ENCODE measurements at regions not wholly inside any gene's neighbourhood (a gene's known extent, or its start where the extent isn't known, plus 50 kb on each side); places are given as distances from the start of the nearest gene placed in this dataset.
A peak's percentile ranks its signal among the peaks of the same experiment; 100 is the strongest.
"Not testable (repeated sequence)": the region's sequence is repeated elsewhere in the genome, so short reads cannot be mapped to it uniquely, and the experiment has no call there.

- DNase-seq (no peak), ATAC-seq (no peak)
- Mint-ChIP-seq H3K9me3 (peaks cover 4% of the 10 kb centered on the region), H3K4me1 (ENCODE audit: low read depth) (no peaks in the 10 kb centered on the region), H3K4me3 (no peak overlapping the region), H3K36me3 (ENCODE audit: insufficient read depth) (no peaks in the 10 kb centered on the region), H3K27me3 (ENCODE audit: low read depth) (peaks cover 30% of the 10 kb centered on the region)
Measured at GRCh38 chr19:41495589-41495988, 52.6 kb downstream of the ERICH4 start.

- Mint-ChIP-seq H3K4me1 (ENCODE audit: low read depth) (no peaks in the 10 kb centered on the region), H3K36me3 (ENCODE audit: insufficient read depth) (no peaks in the 10 kb centered on the region), H3K27me3 (ENCODE audit: low read depth) (peaks cover 40% of the 10 kb centered on the region), H3K4me3 (no peak overlapping the region), H3K9me3 (no peaks in the 10 kb centered on the region)
- DNase-seq (no peak), ATAC-seq (no peak)
Measured at GRCh38 chr19:41499899-41500298, 56.9 kb downstream of the ERICH4 start.

DNA sequence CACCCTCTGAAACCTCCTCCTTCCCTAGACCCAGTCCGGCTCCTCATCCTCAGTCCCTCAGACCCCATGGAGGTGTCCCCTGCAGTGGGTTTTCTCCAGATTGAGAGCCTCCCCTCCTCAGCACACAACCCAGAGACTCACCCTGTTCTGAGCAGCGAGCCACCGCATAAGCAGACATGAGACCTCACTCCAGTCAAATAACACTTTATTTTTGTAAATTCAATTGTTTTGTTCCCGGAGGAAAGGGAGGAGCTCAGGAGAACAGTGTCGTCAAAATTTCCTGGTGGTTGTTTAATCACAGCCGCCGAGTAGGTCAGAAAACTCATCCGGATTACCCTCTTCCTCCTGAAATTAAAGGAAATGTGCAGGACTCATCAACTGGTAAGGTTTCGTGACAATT, 57.5 kb downstream of the ERICH4 start:
- DNase-seq (no peak), ATAC-seq (no peak)
- H3K27me3 Mint-ChIP-seq (ENCODE audit: low read depth): peaks cover 40% of the 10 kb centered on the region
- no peak overlapping the region for H3K4me3 Mint-ChIP-seq
- no peaks in the 10 kb centered on the region for H3K4me1 Mint-ChIP-seq (ENCODE audit: low read depth)
- H3K36me3 Mint-ChIP-seq (ENCODE audit: insufficient read depth): no peaks in the 10 kb centered on the region
- no peaks in the 10 kb centered on the region for H3K9me3 Mint-ChIP-seq

DNA sequence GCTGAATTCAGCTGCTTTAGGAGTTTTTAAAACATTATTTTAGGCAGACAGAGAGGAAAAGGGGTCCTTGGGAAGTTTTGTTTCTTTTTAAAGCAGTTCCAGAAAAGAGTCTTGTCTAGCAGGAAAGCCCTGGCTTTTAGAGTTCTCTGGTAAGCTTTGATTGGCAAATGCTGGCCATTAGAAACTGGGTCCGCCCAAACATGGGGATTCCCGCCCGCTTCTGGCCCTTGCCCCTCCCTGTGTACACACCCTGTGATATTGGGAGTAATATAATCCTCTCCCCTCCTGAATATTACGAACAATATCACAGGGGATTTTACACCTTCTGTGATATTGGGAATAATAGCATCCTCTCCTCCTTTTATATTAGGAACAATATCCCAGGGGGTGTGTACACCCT, 58.9 kb downstream of the ERICH4 start:
- H3K36me3 Mint-ChIP-seq (ENCODE audit: insufficient read depth): no peaks in the 10 kb centered on the region
- no peaks in the 10 kb centered on the region for H3K4me1 Mint-ChIP-seq (ENCODE audit: low read depth)
- no peaks in the 10 kb centered on the region for H3K9me3 Mint-ChIP-seq
- H3K4me3 Mint-ChIP-seq: no peak overlapping the region
- no peak for DNase-seq
- ATAC-seq: no peak
- H3K27me3 Mint-ChIP-seq (ENCODE audit: low read depth): peaks cover 44% of the 10 kb centered on the region

DNA sequence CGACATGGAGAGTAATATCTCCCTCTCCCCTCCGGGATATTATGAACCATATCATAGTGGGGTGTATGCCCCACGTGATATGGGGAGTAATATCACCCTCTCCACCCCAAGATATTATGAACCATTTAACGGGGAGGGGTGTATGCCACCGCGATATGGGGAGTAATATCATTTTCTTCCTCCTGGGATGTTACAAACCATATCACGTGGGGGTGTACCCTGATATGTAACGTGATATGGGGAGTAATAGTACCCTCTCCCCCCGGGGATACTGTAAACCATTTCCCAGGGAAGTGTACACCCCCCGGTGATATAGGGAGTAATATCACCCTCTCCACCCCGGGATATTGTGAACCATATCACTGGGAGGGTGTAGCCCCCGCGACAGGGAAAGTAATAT, 62.1 kb downstream of the ERICH4 start:
- no peaks in the 10 kb centered on the region for H3K9me3 Mint-ChIP-seq
- DNase-seq: no peak
- H3K4me1 Mint-ChIP-seq (ENCODE audit: low read depth): no peaks in the 10 kb centered on the region
- no peaks in the 10 kb centered on the region for H3K36me3 Mint-ChIP-seq (ENCODE audit: insufficient read depth)
- ATAC-seq: no peak
- peaks cover 34% of the 10 kb centered on the region for H3K27me3 Mint-ChIP-seq (ENCODE audit: low read depth)
- no peak overlapping the region for H3K4me3 Mint-ChIP-seq

DNA sequence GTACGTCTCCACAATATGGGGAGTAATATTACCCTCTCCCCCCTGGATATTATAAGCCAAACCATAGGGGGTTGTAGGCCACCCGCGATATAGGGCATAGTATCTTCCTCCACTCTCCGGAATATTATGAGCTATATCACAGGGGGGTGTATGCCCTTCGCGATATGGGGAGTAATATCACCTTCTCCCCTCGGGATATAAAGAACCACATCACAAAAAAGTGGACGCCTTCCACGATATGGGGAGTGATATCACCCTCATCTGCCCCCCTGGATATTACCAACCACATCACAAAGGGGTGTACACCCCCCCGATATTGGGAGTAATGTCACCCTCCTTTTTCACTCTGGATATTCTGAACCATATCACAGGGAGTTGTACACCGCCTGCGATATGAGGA, 65.5 kb upstream of the CEACAM21 start:
- Mint-ChIP-seq H3K4me3 (no peak overlapping the region), H3K4me1 (ENCODE audit: low read depth) (no peaks in the 10 kb centered on the region), H3K9me3 (no peaks in the 10 kb centered on the region), H3K27me3 (ENCODE audit: low read depth) (peaks cover 38% of the 10 kb centered on the region), H3K36me3 (ENCODE audit: insufficient read depth) (no peaks in the 10 kb centered on the region)
- ATAC-seq: no peak
- no peak for DNase-seq

DNA sequence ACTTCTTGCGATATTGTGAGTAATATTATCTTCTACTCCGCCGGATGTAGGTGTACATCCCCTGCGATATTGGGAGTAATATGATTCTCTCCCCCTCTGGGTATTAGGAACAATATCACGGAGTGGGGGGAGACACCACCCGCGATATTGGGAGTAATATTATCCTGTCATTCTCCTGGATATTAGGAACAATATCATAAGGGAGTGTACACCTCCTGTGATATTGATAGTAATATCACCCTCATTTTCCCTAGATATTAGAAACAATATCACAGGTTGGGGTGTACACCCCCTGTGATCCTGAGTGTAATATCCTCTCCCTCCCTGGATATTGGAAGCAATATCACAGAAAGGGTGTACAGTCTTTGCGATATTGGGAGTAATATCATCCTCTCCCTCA, 64.3 kb upstream of the CEACAM21 start:
- Mint-ChIP-seq H3K27me3 (ENCODE audit: low read depth) (peaks cover 41% of the 10 kb centered on the region), H3K4me1 (ENCODE audit: low read depth) (no peaks in the 10 kb centered on the region), H3K36me3 (ENCODE audit: insufficient read depth) (no peaks in the 10 kb centered on the region), H3K4me3 (no peak overlapping the region), H3K9me3 (no peaks in the 10 kb centered on the region)
- DNase-seq (no peak), ATAC-seq (no peak)

- no peak overlapping the region for H3K4me3 Mint-ChIP-seq
- DNase-seq: no peak
- no peak for ATAC-seq
- peaks cover 49% of the 10 kb centered on the region for H3K27me3 Mint-ChIP-seq (ENCODE audit: low read depth)
- H3K9me3 Mint-ChIP-seq: no peaks in the 10 kb centered on the region
- H3K36me3 Mint-ChIP-seq (ENCODE audit: insufficient read depth): no peaks in the 10 kb centered on the region
- H3K4me1 Mint-ChIP-seq (ENCODE audit: low read depth): peaks cover 2% of the 10 kb centered on the region
Measured at GRCh38 chr19:41515015-41515652, 60.8 kb upstream of the CEACAM21 start.

DNA sequence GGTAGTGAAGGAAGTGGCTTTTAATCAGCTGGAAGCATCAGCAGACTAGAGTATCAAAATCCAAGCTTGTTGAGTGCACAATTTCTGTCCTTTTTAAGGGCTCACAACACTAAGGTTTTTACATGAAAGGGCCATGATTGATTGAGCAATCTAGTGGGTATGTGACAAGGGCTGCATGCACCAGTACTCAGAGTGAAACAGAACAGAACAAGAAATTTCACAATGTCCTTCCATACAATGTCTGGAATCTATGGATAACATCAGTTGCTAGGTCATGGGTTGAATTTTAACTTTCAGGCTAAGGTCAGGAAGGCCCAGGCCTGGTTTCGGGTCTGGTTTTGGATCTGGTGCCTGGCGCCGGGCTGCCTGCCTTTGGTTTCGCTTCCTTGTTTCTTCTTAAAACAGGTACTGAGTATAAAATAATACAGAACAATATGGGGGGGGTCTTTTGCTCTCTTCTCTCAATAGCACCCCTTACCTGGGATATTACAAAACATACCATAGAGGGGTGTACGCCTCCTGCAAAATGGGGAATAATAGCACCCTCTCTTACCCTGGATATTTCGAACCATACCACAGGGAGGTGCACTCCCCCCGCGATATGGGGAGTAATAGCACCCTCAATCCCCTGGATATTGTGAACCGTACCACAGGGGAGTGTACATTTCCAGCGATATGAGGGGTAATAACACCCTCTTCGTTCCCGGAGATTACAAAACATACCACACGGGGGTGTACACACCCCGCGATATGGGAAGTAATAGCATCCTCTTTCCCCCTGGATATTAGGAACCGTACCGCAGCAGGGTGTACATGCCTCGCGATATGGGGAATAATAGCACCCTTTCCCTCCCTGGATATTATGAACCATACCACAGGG, 59.4 kb upstream of the CEACAM21 start:
- not testable (repeated sequence) for DNase-seq; H3K36me3 Mint-ChIP-seq (ENCODE audit: insufficient read depth); H3K4me3 Mint-ChIP-seq; H3K9me3 Mint-ChIP-seq
- Mint-ChIP-seq H3K4me1 (ENCODE audit: low read depth) (peaks cover 12% of the 10 kb centered on the region), H3K27me3 (ENCODE audit: low read depth) (peaks cover 43% of the 10 kb centered on the region)
- peak; percentile 27 to 32 for ATAC-seq

- Mint-ChIP-seq H3K4me3 (no peak overlapping the region), H3K4me1 (ENCODE audit: low read depth) (peaks cover 24% of the 10 kb centered on the region), H3K9me3 (no peaks in the 10 kb centered on the region), H3K36me3 (ENCODE audit: insufficient read depth) (no peaks in the 10 kb centered on the region), H3K27me3 (ENCODE audit: low read depth) (peaks cover 34% of the 10 kb centered on the region)
- DNase-seq (no peak), ATAC-seq (no peak)
Measured at GRCh38 chr19:41518141-41518540, 57.8 kb upstream of the CEACAM21 start.

GRCh38 chr19:41521138-41521930, 54.6 kb upstream of the CEACAM21 start:
- Mint-ChIP-seq H3K27me3 (ENCODE audit: low read depth) (peaks cover 29% of the 10 kb centered on the region), H3K4me1 (ENCODE audit: low read depth) (peaks cover 24% of the 10 kb centered on the region), H3K4me3 (peak overlapping the region; percentile 80)
- peak; percentile 80 to 86 for ATAC-seq
- DNase-seq; H3K36me3 Mint-ChIP-seq (ENCODE audit: insufficient read depth); H3K9me3 Mint-ChIP-seq: not testable (repeated sequence)

- H3K4me1 Mint-ChIP-seq (ENCODE audit: low read depth): peaks cover 23% of the 10 kb centered on the region
- peak; percentile 35 for DNase-seq
- peaks cover 25% of the 10 kb centered on the region for H3K27me3 Mint-ChIP-seq (ENCODE audit: low read depth)
- peak overlapping the region; percentile 82 for H3K4me3 Mint-ChIP-seq
- H3K9me3 Mint-ChIP-seq: no peaks in the 10 kb centered on the region
- peak; percentile 70 to 76 for ATAC-seq
- H3K36me3 Mint-ChIP-seq (ENCODE audit: insufficient read depth): no peaks in the 10 kb centered on the region
Measured at GRCh38 chr19:41521931-41522555, 53.9 kb upstream of the CEACAM21 start.

DNA sequence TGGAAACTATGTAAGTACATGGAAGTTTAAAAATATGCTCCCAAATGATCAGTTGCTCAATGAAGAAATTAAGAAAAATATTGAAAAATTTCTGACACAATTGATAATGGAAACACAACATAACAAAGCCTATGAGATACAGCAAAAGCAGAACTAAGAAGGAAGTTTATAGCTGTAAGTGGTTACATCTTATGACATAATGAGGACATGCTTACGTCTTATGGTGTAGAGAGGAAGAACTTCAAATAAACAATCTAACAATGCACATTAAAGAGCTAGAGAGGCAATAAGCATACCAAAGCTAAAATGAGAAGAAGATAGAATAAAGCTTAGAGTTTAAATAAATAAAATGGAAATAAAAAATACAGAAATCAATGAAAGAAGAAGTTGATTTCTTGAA, 50.0 kb upstream of the CEACAM21 start:
- H3K9me3 Mint-ChIP-seq: peaks cover 8% of the 10 kb centered on the region
- H3K27me3 Mint-ChIP-seq (ENCODE audit: low read depth): peaks cover 10% of the 10 kb centered on the region
- no peak for DNase-seq
- no peak for ATAC-seq
- peaks cover 39% of the 10 kb centered on the region for H3K4me1 Mint-ChIP-seq (ENCODE audit: low read depth)
- no peak overlapping the region for H3K4me3 Mint-ChIP-seq
- H3K36me3 Mint-ChIP-seq (ENCODE audit: insufficient read depth): no peaks in the 10 kb centered on the region
